Esophagus squamous epithelium (tissue), 5 donors: ENCODE measurements at regions not wholly inside any gene's neighbourhood (a gene's known extent, or its start where the extent isn't known, plus 50 kb on each side); places are given as distances from the start of the nearest gene placed in this dataset.

ENCODE experiments used
- DNase-seq: peaks from one replicate; lab custom pipeline; 2025; lab: John Stamatoyannopoulos, UW
- H3K27ac ChIP-seq, 4 donors: fragments of 200-600 bp; sonication (generic); one replicate each; pipeline ENCODE4 v1.5.1; 2016 to 2019; ENCODE audit warnings: mild to moderate bottlenecking in 1 of 4
- H3K27me3 ChIP-seq, 4 donors: fragments of 200-600 bp; sonication (generic); 1 replicate in 3 of 4; 2 replicates in 1 of 4; pipeline versions ENCODE4 v1.5.1 to v1.6.0; 2017 to 2021; ENCODE audit warnings: antibody characterized with exemption in 1 of 4
- H3K36me3 ChIP-seq, 3 donors: fragments of 200-600 bp; sonication (generic); one replicate each; pipeline ENCODE4 v1.5.1; 2016 to 2019
- H3K4me1 ChIP-seq, 3 donors: fragments of 200-600 bp; sonication (generic); one replicate each; pipeline ENCODE4 v1.5.1; 2017 to 2019
- H3K4me3 ChIP-seq, 4 donors: fragments of 200-600 bp; sonication (generic); 1 replicate in 3 of 4; 2 replicates in 1 of 4; pipeline ENCODE4 v1.5.1; 2016 to 2019; ENCODE audit warnings: mild to moderate bottlenecking in 2 of 4, moderate library complexity in 1 of 4
- H3K9me3 ChIP-seq, 3 donors: fragments of 200-600 bp; sonication (generic); one replicate each; pipeline ENCODE4 v1.5.1; 2016 to 2019
- CTCF ChIP-seq, 6 experiments: fragments of 450-650 bp in 4 of 6; fragments of 200-600 bp in 2 of 6; sonication (generic) in 2 of 6; IDR thresholded peaks; one replicate each; pipeline ENCODE4 v1.5.1; 2016 to 2019; ENCODE audit warnings: antibody characterized with exemption in 6 of 6, mild to moderate bottlenecking in 4 of 6, moderate library complexity in 4 of 6
- POLR2A ChIP-seq, 4 donors: fragments of 450-650 bp; IDR thresholded peaks; one replicate each; pipeline ENCODE4 v1.6.1; 2017; ENCODE audit warnings: antibody characterized with exemption in 4 of 4, mild to moderate bottlenecking in 4 of 4, moderate library complexity in 3 of 4
- WGBS, 2 donors: methylation state at CpG; one replicate each; pipeline ENCODE4 v1.1.5; 2018; 5-methylcytosine and 5-hydroxymethylcytosine counted together
- intact Hi-C: fragments of 100-400 bp; cut with DNase I; formaldehyde crosslinking; loops from one replicate; pipeline ENCODE4 v1.15.0; 2022
- donor health status: DM: yes; HTN: yes; CAD: no.

GRCh38 chr14:26320886-26321285 is 276.9 kb downstream of the NOVA1 start:
- no peak overlapping the region for H3K27ac ChIP-seq
- no peaks in the 10 kb centered on the region for H3K9me3 ChIP-seq
- 84 to 86% methylated on average over 2 of the region's 2 CpGs for WGBS, 2 donors
- no peaks in the 10 kb centered on the region for H3K27me3 ChIP-seq
- no peak for TF ChIP-seq POLR2A (IDR thresholded peaks at IDR 0.05)
- TF ChIP-seq CTCF (IDR thresholded peaks at IDR 0.05), result no peak
- no peaks in the 10 kb centered on the region for H3K4me1 ChIP-seq
- intact Hi-C loops, result no loop called here
- DNase-seq, result no peak
- H3K36me3 ChIP-seq, result no peaks in the 10 kb centered on the region
- no peak overlapping the region for H3K4me3 ChIP-seq

- no peaks in the 10 kb centered on the region for H3K36me3 ChIP-seq
Measured at GRCh38 chr14:26319139-26319864, 278.5 kb downstream of the NOVA1 start.

GRCh38 chr14:26304056-26304455 is 293.8 kb downstream of the NOVA1 start:
- H3K4me1 ChIP-seq, result no peaks in the 10 kb centered on the region
- no peaks in the 10 kb centered on the region for H3K27me3 ChIP-seq
- TF ChIP-seq CTCF (IDR thresholded peaks at IDR 0.05) (no peak), POLR2A (IDR thresholded peaks at IDR 0.05) (no peak)
- H3K9me3 ChIP-seq, result no peaks in the 10 kb centered on the region
- intact Hi-C loops, result no loop called here
- no peak overlapping the region for H3K27ac ChIP-seq
- no peak overlapping the region for H3K4me3 ChIP-seq
- no peaks in the 10 kb centered on the region for H3K36me3 ChIP-seq
- DNase-seq, result no peak

More at GRCh38 chr14:26319139-26319864, 278.5 kb downstream of the NOVA1 start:
- Histone ChIP-seq H3K9me3 (no peaks in the 10 kb centered on the region), H3K4me3 (no peak overlapping the region), H3K27me3 (no peaks in the 10 kb centered on the region), H3K27ac (no peak overlapping the region), H3K4me1 (no peaks in the 10 kb centered on the region)
- TF ChIP-seq CTCF (IDR thresholded peaks at IDR 0.05) (no peak), POLR2A (IDR thresholded peaks at IDR 0.05) (no peak)
- no peak for DNase-seq
- intact Hi-C loops, result no loop called here
- WGBS, 2 donors, result 78 to 82% methylated on average over 5 of the region's 5 CpGs

- H3K36me3 ChIP-seq, result no peaks in the 10 kb centered on the region
- no peak for TF ChIP-seq POLR2A (IDR thresholded peaks at IDR 0.05)
- TF ChIP-seq CTCF (IDR thresholded peaks at IDR 0.05), result no peak
- no peak overlapping the region for H3K4me3 ChIP-seq
- DNase-seq, result no peak
- intact Hi-C loops, result no loop called here
- no peaks in the 10 kb centered on the region for H3K27me3 ChIP-seq
- no peaks in the 10 kb centered on the region for H3K9me3 ChIP-seq
- 40 to 52% methylated on average over 3 of the region's 3 CpGs for WGBS, 2 donors
- peaks cover 0 to 5% (median 0%) of the 10 kb centered on the region in 3 donors for H3K4me1 ChIP-seq
- H3K27ac ChIP-seq, result no peak overlapping the region
Measured at GRCh38 chr14:26293909-26294308, 303.9 kb downstream of the NOVA1 start.

GRCh38 chr14:26289891-26290486 is 307.8 kb downstream of the NOVA1 start:
- no peak overlapping the region for H3K27ac ChIP-seq
- H3K36me3 ChIP-seq, result no peaks in the 10 kb centered on the region
- H3K27me3 ChIP-seq, result no peaks in the 10 kb centered on the region
- H3K4me3 ChIP-seq, result no peak overlapping the region
- DNase-seq, result no peak
- no peaks in the 10 kb centered on the region for H3K9me3 ChIP-seq
- intact Hi-C loops, result no loop called here
- TF ChIP-seq POLR2A (IDR thresholded peaks at IDR 0.05) (no peak), CTCF (IDR thresholded peaks at IDR 0.05) (no peak)
- WGBS, 2 donors, result 31 to 44% methylated on average over 4 of the region's 4 CpGs
- H3K4me1 ChIP-seq, result peaks cover 0 to 11% (median 0%) of the 10 kb centered on the region in 3 donors
